Gastrocnemius medialis (tissue), 4 donors: ENCODE measurements at regions not wholly inside any gene's neighbourhood (a gene's known extent, or its start where the extent isn't known, plus 50 kb on each side); places are given as distances from the start of the nearest gene placed in this dataset.

ENCODE experiments used
- ATAC-seq, 2 donors: fragments of 150-250 bp; one replicate each; pipeline ENCODE4 v1.9.1; 2016
- DNase-seq, 2 donors: peaks; one replicate each; pipeline ENCODE4 v3.0.0-alpha.2; 2019
- H3K27ac ChIP-seq, 4 donors: fragments of 200-600 bp; sonication (generic); 1 replicate in 1 of 4; 2 replicates in 3 of 4; pipeline ENCODE4 v1.5.1; 2016 to 2018; ENCODE audit warnings: mild to moderate bottlenecking in 2 of 4, moderate library complexity in 1 of 4
- H3K27me3 ChIP-seq, 3 donors: fragments of 200-600 bp; sonication (generic) in 2 of 3; 1 replicate in 1 of 3; 2 replicates in 2 of 3; pipeline versions ENCODE4 v1.5.1 to v1.6.0; 2016 to 2019; ENCODE audit warnings: mild to moderate bottlenecking in 1 of 3, moderate library complexity in 1 of 3
- H3K36me3 ChIP-seq, 2 donors: fragments of 200-600 bp; sonication (generic) in 1 of 2; one replicate each; pipeline ENCODE4 v1.5.1; 2017 to 2018
- H3K4me1 ChIP-seq, 2 donors: fragments of 200-600 bp; sonication (generic) in 1 of 2; one replicate each; pipeline ENCODE4 v1.5.1; 2016 to 2017; ENCODE audit warnings: mild to moderate bottlenecking in 2 of 2
- H3K4me3 ChIP-seq, 4 donors: fragments of 200-600 bp; sonication (generic) in 3 of 4; 1 replicate in 1 of 4; 2 replicates in 3 of 4; pipeline ENCODE4 v1.5.1; 2016 to 2019; ENCODE audit warnings: mild to moderate bottlenecking in 2 of 4
- H3K9me3 ChIP-seq, 3 donors: fragments of 200-600 bp; sonication (generic) in 2 of 3; 1 replicate in 1 of 3; 2 replicates in 2 of 3; pipeline ENCODE4 v1.5.1; 2016 to 2019
- CTCF ChIP-seq, 5 experiments: fragments of 450-650 bp in 3 of 5; fragments of 200-600 bp in 2 of 5; sonication (generic) in 2 of 5; IDR thresholded peaks in 4 of 5; conservative IDR thresholded peaks in 1 of 5; 1 replicate in 4 of 5; 2 replicates in 1 of 5; pipeline ENCODE4 v1.5.1; 2016 to 2019; ENCODE audit warnings: antibody characterized with exemption in 5 of 5, mild to moderate bottlenecking in 3 of 5, moderate library complexity in 3 of 5
- POLR2A ChIP-seq, 2 donors: fragments of 450-650 bp; IDR thresholded peaks; one replicate each; pipeline ENCODE4 v1.6.1; 2017; ENCODE audit warnings: antibody characterized with exemption in 2 of 2, mild to moderate bottlenecking in 2 of 2, moderate library complexity in 2 of 2
- in situ Hi-C, 4 donors: fragments of 200-750 bp; cut with MboI; loops; one replicate each; pipeline versions ENCODE4 v1.15.0 to v1.8.0; 2017; ENCODE audit warnings: low sequenced_read_pairs in 4 of 4
- intact Hi-C: fragments of 100-400 bp; cut with DNase I; formaldehyde crosslinking; loops from one replicate; pipeline ENCODE4 v1.15.1; 2023; ENCODE audit warnings: low total_unique reads

GRCh38 chr5:159772698-159773061 lies 143.6 kb upstream of the ADRA1B start:
- Histone ChIP-seq H3K36me3 (no peaks in the 10 kb centered on the region), H3K27ac (peak overlapping the region; percentile 72 to 87 (median 84)), H3K4me1 (peaks cover 5 to 6% of the 10 kb centered on the region in 2 donors), H3K4me3 (peak overlapping the region in 3 of 4 donors; percentile 36 to 58 (median 47)), H3K27me3 (no peaks in the 10 kb centered on the region), H3K9me3 (no peaks in the 10 kb centered on the region)
- intact Hi-C loops = loop anchor here (1.0 to 10.0 kb wide), 3 partner anchors 54 to 255 kb away; no protein-coding TSS in a partner anchor
- DNase-seq = no peak
- no peak for TF ChIP-seq CTCF (IDR thresholded peaks at IDR 0.05 in 4 of 5, conservative IDR thresholded peaks at IDR 0.05 in 1 of 5)
- TF ChIP-seq POLR2A (IDR thresholded peaks at IDR 0.05) = no peak
- in situ Hi-C loops = no loop called here
- no peak for ATAC-seq

GRCh38 chr5:159773062-159773924 lies 143.0 kb upstream of the ADRA1B start:
- Histone ChIP-seq H3K4me1 (peaks cover 5 to 6% of the 10 kb centered on the region in 2 donors), H3K9me3 (no peaks in the 10 kb centered on the region), H3K4me3 (peak overlapping the region; percentile 36 to 58 (median 48)), H3K27ac (peak overlapping the region; percentile 72 to 87 (median 84)), H3K27me3 (no peaks in the 10 kb centered on the region), H3K36me3 (no peaks in the 10 kb centered on the region)
- peak; percentile 54 to 63 for TF ChIP-seq POLR2A (IDR thresholded peaks at IDR 0.05)
- no peak for TF ChIP-seq CTCF (IDR thresholded peaks at IDR 0.05 in 4 of 5, conservative IDR thresholded peaks at IDR 0.05 in 1 of 5)
- in situ Hi-C loops (no loop called here), intact Hi-C loops (loop anchor here (1.0 to 10.0 kb wide), 3 partner anchors 53 to 256 kb away; no protein-coding TSS in a partner anchor)
- peak; percentile 70 to 81 for DNase-seq
- ATAC-seq = peak; percentile 97 to 98

- no peak overlapping the region for H3K4me3 ChIP-seq
- H3K4me1 ChIP-seq = peaks cover 5 to 6% of the 10 kb centered on the region in 2 donors
- no peaks in the 10 kb centered on the region for H3K9me3 ChIP-seq
- intact Hi-C loops (loop anchor here (5.0 to 10.0 kb wide), 2 partner anchors 100 to 257 kb away; no protein-coding TSS in a partner anchor), in situ Hi-C loops (no loop called here)
- ATAC-seq = no peak
- DNase-seq = no peak
- no peaks in the 10 kb centered on the region for H3K36me3 ChIP-seq
- TF ChIP-seq POLR2A (IDR thresholded peaks at IDR 0.05) (no peak), CTCF (IDR thresholded peaks at IDR 0.05 in 4 of 5, conservative IDR thresholded peaks at IDR 0.05 in 1 of 5) (no peak)
- H3K27ac ChIP-seq = no peak overlapping the region
- no peaks in the 10 kb centered on the region for H3K27me3 ChIP-seq
Measured at GRCh38 chr5:159774476-159775031, 141.7 kb upstream of the ADRA1B start.

GRCh38 chr5:159775890-159776289 lies 140.4 kb upstream of the ADRA1B start:
- H3K36me3 ChIP-seq = no peaks in the 10 kb centered on the region
- DNase-seq = no peak
- no peaks in the 10 kb centered on the region for H3K27me3 ChIP-seq
- H3K4me3 ChIP-seq = no peak overlapping the region
- H3K27ac ChIP-seq = no peak overlapping the region
- peaks cover 6% of the 10 kb centered on the region in 2 donors for H3K4me1 ChIP-seq
- H3K9me3 ChIP-seq = no peaks in the 10 kb centered on the region
- in situ Hi-C loops = no loop called here
- TF ChIP-seq CTCF (IDR thresholded peaks at IDR 0.05 in 4 of 5, conservative IDR thresholded peaks at IDR 0.05 in 1 of 5) (no peak), POLR2A (IDR thresholded peaks at IDR 0.05) (no peak)
- ATAC-seq = no peak
- intact Hi-C loops = loop anchor here (10.0 kb wide), 1 partner anchor 99 kb away; no protein-coding TSS in a partner anchor
